Adipocyte (in vitro differentiated cells): ENCODE measurements at regions not wholly inside any gene's neighbourhood (a gene's known extent, or its start where the extent isn't known, plus 50 kb on each side); places are given as distances from the start of the nearest gene placed in this dataset.
"Not testable (repeated sequence)": the region's sequence is repeated elsewhere in the genome, so short reads cannot be mapped to it uniquely, and the experiment has no call there.

Experiments
- DNase-seq: peaks from one replicate; pipeline ENCODE4 v3.0.0-alpha.2; 2015; ENCODE audit warnings: low read depth
- H3K27me3 ChIP-seq: replicated peaks from 2 replicates; pipeline ENCODE4 v1.7.0; 2013; ENCODE audit warnings: mild to moderate bottlenecking, low read length, moderate library complexity; ENCODE audit not compliant: control insufficient read depth, insufficient read depth
- H3K36me3 ChIP-seq: 2 replicates; pipeline ENCODE4 v1.7.0; 2013; ENCODE audit warnings: low read length, mild to moderate bottlenecking, moderate library complexity; ENCODE audit not compliant: control insufficient read depth, insufficient read depth, severe bottlenecking
- H3K4me1 ChIP-seq: 2 replicates; pipeline ENCODE4 v1.7.0; 2013; ENCODE audit warnings: mild to moderate bottlenecking, low read length, moderate library complexity; ENCODE audit not compliant: control insufficient read depth, insufficient read depth
- H3K4me3 ChIP-seq: 2 replicates; pipeline ENCODE4 v1.7.0; 2013; ENCODE audit warnings: mild to moderate bottlenecking, low read length, moderate library complexity
- H3K9ac ChIP-seq: 2 replicates; pipeline ENCODE4 v1.7.0; 2013; ENCODE audit warnings: mild to moderate bottlenecking, low read length, moderate library complexity
- H3K9me3 ChIP-seq: 2 replicates; pipeline ENCODE4 v1.7.0; 2013; ENCODE audit warnings: mild to moderate bottlenecking, low read length, moderate library complexity; ENCODE audit not compliant: control insufficient read depth

DNA sequence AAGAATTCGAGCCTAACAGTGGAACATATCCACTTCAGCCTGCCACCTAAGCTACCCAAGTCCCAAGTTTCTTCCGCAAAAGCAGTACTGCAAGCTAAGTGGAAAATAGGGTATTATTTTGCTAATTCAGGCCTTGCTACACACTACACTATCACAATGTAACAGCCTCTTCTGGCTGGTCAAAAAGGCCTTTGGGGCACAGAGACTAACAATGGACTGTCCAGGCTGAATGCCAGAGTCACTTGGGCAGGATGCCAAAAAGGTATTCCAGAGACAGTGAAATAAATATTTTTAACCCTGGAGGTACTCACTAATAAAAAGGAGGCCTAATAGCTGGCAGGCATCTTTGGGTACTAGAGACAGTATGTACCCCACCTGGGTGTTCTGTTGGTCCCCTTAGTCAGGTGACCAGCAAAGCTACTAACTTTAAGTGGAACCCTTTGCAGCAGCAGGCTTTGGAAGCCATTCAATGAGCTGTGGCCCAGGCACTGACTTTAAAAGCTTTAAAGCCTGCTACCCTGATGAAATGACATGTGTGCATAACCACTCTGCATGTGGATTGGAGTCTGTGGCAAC, 692.1 kb downstream of the HTR1B start:
- no peak for DNase-seq
- Histone ChIP-seq H3K9ac (no peak overlapping the region), H3K4me3 (no peak overlapping the region), H3K27me3 (no peaks in the 10 kb centered on the region), H3K9me3 (no peaks in the 10 kb centered on the region), H3K36me3 (no peaks in the 10 kb centered on the region), H3K4me1 (no peaks in the 10 kb centered on the region)

DNA sequence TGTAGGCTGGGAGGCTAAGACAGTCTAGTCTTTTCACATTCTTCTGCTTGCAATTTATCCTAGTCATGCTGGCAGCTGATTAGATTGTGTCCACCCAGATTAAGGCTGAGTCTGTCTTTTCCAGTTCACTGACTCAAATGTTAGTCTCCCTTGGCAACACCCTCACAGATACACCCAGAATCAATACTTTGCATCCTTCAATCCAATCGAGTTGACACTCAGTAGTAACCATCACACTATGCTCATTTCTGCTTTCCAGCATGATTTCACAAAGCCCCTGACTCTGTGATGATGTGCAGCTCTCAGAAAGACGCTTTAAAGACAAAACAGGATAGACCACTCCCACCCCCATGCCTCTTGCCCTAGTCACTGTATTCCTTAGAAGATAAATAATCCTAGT, 693.0 kb downstream of the HTR1B start:
- Histone ChIP-seq H3K4me3 (no peak overlapping the region), H3K36me3 (no peaks in the 10 kb centered on the region), H3K4me1 (no peaks in the 10 kb centered on the region), H3K9ac (no peak overlapping the region), H3K9me3 (no peaks in the 10 kb centered on the region), H3K27me3 (no peaks in the 10 kb centered on the region)
- DNase-seq = no peak

DNA sequence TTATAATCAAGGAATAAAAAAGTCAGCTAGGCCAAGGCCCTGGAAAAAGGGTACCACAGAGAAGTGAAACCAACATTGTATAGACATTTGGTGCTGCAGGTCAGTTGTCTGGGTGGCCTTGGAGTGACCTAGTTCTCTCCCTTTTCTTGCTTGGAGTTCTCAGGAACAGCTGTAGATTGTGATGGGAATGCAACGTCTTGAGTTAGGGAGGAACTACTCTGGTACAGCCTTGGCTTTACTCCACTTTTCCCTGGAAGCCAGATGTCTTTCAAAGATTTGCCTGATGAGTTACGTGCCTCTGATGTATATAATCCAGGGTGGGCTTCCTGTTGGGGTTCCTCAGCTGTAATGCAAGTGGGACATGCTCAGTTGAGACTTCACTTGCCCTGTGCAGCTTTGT, 694.7 kb downstream of the HTR1B start:
- Histone ChIP-seq H3K36me3 (no peaks in the 10 kb centered on the region), H3K4me1 (no peaks in the 10 kb centered on the region), H3K4me3 (no peak overlapping the region), H3K27me3 (no peaks in the 10 kb centered on the region), H3K9me3 (no peaks in the 10 kb centered on the region), H3K9ac (no peak overlapping the region)
- DNase-seq = no peak

- no peaks in the 10 kb centered on the region for H3K9me3 ChIP-seq
- no peak for DNase-seq
- no peak overlapping the region for H3K4me3 ChIP-seq
- H3K27me3 ChIP-seq = no peaks in the 10 kb centered on the region
- no peak overlapping the region for H3K9ac ChIP-seq
- H3K4me1 ChIP-seq = no peaks in the 10 kb centered on the region
- no peaks in the 10 kb centered on the region for H3K36me3 ChIP-seq
Observed at GRCh38 chr6:76764057-76764456, 691.6 kb upstream of the IMPG1 start.

DNA sequence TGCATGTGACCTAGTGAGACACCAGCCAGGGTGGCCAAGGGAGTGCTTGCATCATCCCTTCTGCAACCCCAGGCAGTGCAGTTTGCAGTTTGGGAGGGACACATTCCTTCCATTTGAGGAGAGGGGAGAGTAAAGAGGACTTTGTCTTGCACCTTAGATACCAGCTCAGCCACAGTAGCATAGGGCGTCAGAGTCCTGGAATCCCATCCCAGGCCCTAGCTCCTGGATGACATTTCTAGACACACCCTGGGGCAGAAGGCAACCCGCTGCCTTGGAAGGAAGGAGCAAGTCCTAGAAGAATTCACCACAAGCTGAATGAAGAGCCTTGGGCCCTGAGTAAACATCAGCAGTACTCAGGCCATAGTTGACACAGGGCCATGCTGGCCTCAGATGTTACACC, 680.4 kb upstream of the IMPG1 start:
- Histone ChIP-seq H3K4me3 (no peak overlapping the region), H3K27me3 (no peaks in the 10 kb centered on the region), H3K4me1 (no peaks in the 10 kb centered on the region), H3K36me3 (no peaks in the 10 kb centered on the region), H3K9me3 (no peaks in the 10 kb centered on the region), H3K9ac (no peak overlapping the region)
- DNase-seq = no peak

DNA sequence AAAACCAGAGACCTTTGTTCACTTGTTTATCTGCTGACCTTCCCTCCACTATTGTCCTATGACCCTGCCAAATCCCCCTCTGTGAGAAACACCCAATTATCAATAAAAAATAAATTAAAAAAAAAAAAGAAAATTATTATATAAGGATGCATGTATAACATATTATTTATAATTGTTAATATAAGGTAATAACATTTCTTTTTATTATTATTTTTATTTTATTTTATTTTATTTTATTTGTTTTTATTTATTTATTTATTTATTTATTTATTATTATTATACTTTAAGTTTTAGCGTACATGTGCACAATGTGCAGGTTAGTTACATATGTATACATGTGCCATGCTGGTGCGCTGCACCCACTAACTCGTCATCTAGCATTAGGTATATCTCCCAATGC, 672.9 kb upstream of the IMPG1 start:
- not testable (repeated sequence) for DNase-seq, H3K4me3 ChIP-seq, H3K27me3 ChIP-seq, H3K4me1 ChIP-seq, H3K9ac ChIP-seq, H3K9me3 ChIP-seq, H3K36me3 ChIP-seq

- H3K9me3 ChIP-seq, H3K4me3 ChIP-seq, H3K4me1 ChIP-seq, H3K36me3 ChIP-seq, H3K27me3 ChIP-seq, H3K9ac ChIP-seq, DNase-seq: not testable (repeated sequence)
Observed at GRCh38 chr6:76744151-76744720, 671.8 kb upstream of the IMPG1 start.

DNA sequence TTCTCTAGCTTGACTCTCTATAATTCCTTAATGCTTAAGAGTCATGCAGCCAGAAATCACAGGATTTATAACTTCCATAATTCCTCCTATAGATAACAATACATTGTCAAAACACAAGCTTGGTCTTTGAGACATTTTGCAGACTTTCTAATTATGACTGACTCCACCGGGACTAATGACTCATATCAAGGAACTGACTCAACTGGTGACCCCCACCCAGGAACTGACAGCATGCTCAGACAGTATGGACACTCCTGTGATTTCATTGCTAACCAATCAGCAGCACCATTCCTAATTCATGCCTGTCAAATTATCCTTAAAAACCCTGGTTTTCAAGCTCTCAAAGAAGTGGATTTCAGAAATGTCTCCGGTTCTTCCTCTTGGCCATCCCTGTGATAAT, 670.5 kb upstream of the IMPG1 start:
- no peak for DNase-seq
- Histone ChIP-seq H3K36me3 (no peaks in the 10 kb centered on the region), H3K9ac (no peak overlapping the region), H3K4me3 (no peak overlapping the region), H3K27me3 (no peaks in the 10 kb centered on the region), H3K4me1 (no peaks in the 10 kb centered on the region), H3K9me3 (peaks cover 4% of the 10 kb centered on the region)

- H3K4me3 ChIP-seq = no peak overlapping the region
- no peaks in the 10 kb centered on the region for H3K4me1 ChIP-seq
- H3K9me3 ChIP-seq = peaks cover 12% of the 10 kb centered on the region
- no peaks in the 10 kb centered on the region for H3K36me3 ChIP-seq
- no peak overlapping the region for H3K9ac ChIP-seq
- no peaks in the 10 kb centered on the region for H3K27me3 ChIP-seq
- no peak for DNase-seq
Observed at GRCh38 chr6:76719449-76719848, 647.0 kb upstream of the IMPG1 start.

- no peaks in the 10 kb centered on the region for H3K4me1 ChIP-seq
- no peaks in the 10 kb centered on the region for H3K27me3 ChIP-seq
- no peak for DNase-seq
- H3K36me3 ChIP-seq = no peaks in the 10 kb centered on the region
- H3K9me3 ChIP-seq = no peaks in the 10 kb centered on the region
- H3K9ac ChIP-seq = no peak overlapping the region
- H3K4me3 ChIP-seq = no peak overlapping the region
Observed at GRCh38 chr6:76708641-76709331, 636.3 kb upstream of the IMPG1 start.

- no peak overlapping the region for H3K9ac ChIP-seq
- H3K36me3 ChIP-seq = no peaks in the 10 kb centered on the region
- no peaks in the 10 kb centered on the region for H3K27me3 ChIP-seq
- no peaks in the 10 kb centered on the region for H3K4me1 ChIP-seq
- no peak overlapping the region for H3K4me3 ChIP-seq
- H3K9me3 ChIP-seq = no peaks in the 10 kb centered on the region
- no peak for DNase-seq
Observed at GRCh38 chr6:76707630-76708029, 635.2 kb upstream of the IMPG1 start.

DNA sequence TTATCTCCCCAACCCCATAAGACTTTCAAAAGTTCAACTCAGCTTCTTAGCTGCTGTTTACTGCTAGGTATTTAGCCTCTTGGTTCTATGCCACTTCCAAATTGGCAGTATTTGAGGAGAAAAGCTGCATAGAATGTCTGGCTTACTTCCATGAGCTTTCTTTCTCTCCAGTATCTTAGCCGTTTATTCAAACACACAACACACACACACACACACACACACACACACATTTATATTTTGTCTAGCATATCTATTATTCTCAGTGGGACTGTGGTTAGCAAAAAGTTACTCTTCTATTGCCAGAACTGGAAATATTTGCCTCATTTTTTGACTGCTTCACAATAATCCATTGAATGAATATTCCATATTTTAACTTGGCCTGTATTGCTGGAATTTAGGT, 634.2 kb upstream of the IMPG1 start:
- Histone ChIP-seq H3K9ac (no peak overlapping the region), H3K4me3 (no peak overlapping the region), H3K9me3 (no peaks in the 10 kb centered on the region), H3K4me1 (no peaks in the 10 kb centered on the region), H3K27me3 (no peaks in the 10 kb centered on the region), H3K36me3 (no peaks in the 10 kb centered on the region)
- no peak for DNase-seq
